ENCODE measurements at regions not wholly inside any gene's neighbourhood (a gene's known extent, or its start where the extent isn't known, plus 50 kb on each side); places are given as distances from the start of the nearest gene placed in this dataset.
"Not testable (repeated sequence)": the region's sequence is repeated elsewhere in the genome, so short reads cannot be mapped to it uniquely, and the experiment has no call there.

GRCh38 chr1:38657873-38658272, 201.7 kb downstream of the RRAGC start:
- H3K4me3 ChIP-seq (replicated peaks; ENCODE audit: low read depth, low read length), result no peak overlapping the region
- no peak for DNase-seq (ENCODE audit: extremely low read depth, low read depth)
- no peak for TF ChIP-seq CTCF (IDR thresholded peaks at IDR 0.05; ENCODE audit: low read depth, low read length, missing control alignments)

- no peak for TF ChIP-seq CTCF (IDR thresholded peaks at IDR 0.05; ENCODE audit: low read depth, low read length, missing control alignments)
- H3K4me3 ChIP-seq (replicated peaks; ENCODE audit: low read depth, low read length), result no peak overlapping the region
- DNase-seq (ENCODE audit: extremely low read depth, low read depth), result no peak
Measured at GRCh38 chr1:38657207-38657840, 202.2 kb downstream of the RRAGC start.

- DNase-seq (ENCODE audit: extremely low read depth, low read depth), result no peak
- no peak for TF ChIP-seq CTCF (IDR thresholded peaks at IDR 0.05; ENCODE audit: low read depth, low read length, missing control alignments)
- H3K4me3 ChIP-seq (replicated peaks; ENCODE audit: low read depth, low read length), result no peak overlapping the region
Measured at GRCh38 chr1:38656726-38657125, 202.8 kb downstream of the RRAGC start.

- no peak overlapping the region for H3K4me3 ChIP-seq (replicated peaks; ENCODE audit: low read depth, low read length)
- no peak for DNase-seq (ENCODE audit: extremely low read depth, low read depth)
- TF ChIP-seq CTCF (IDR thresholded peaks at IDR 0.05; ENCODE audit: low read depth, low read length, missing control alignments), result no peak
Measured at GRCh38 chr1:38652217-38652616, 207.4 kb downstream of the RRAGC start.

GRCh38 chr1:38651669-38652068, 207.9 kb downstream of the RRAGC start:
- DNase-seq (ENCODE audit: extremely low read depth, low read depth), result no peak
- H3K4me3 ChIP-seq (replicated peaks; ENCODE audit: low read depth, low read length), result no peak overlapping the region
- no peak for TF ChIP-seq CTCF (IDR thresholded peaks at IDR 0.05; ENCODE audit: low read depth, low read length, missing control alignments)

GRCh38 chr1:38648417-38648816, 211.2 kb downstream of the RRAGC start:
- TF ChIP-seq CTCF (IDR thresholded peaks at IDR 0.05; ENCODE audit: low read depth, low read length, missing control alignments), result no peak
- DNase-seq (ENCODE audit: extremely low read depth, low read depth), result no peak
- no peak overlapping the region for H3K4me3 ChIP-seq (replicated peaks; ENCODE audit: low read depth, low read length)

- DNase-seq (ENCODE audit: extremely low read depth, low read depth); H3K4me3 ChIP-seq (replicated peaks; ENCODE audit: low read depth, low read length): not testable (repeated sequence)
Measured at GRCh38 chr1:38647341-38647740, 212.2 kb downstream of the RRAGC start.
